ENCODE measurements at regions not wholly inside any gene's neighbourhood (a gene's known extent, or its start where the extent isn't known, plus 50 kb on each side); places are given as distances from the start of the nearest gene placed in this dataset.

- DNase-seq (ENCODE audit: low read depth) (no peak), FAIRE-seq (no peak)
Measured at GRCh38 chr5:163172540-163173338, 264.7 kb upstream of the CCNG1 start.

DNA sequence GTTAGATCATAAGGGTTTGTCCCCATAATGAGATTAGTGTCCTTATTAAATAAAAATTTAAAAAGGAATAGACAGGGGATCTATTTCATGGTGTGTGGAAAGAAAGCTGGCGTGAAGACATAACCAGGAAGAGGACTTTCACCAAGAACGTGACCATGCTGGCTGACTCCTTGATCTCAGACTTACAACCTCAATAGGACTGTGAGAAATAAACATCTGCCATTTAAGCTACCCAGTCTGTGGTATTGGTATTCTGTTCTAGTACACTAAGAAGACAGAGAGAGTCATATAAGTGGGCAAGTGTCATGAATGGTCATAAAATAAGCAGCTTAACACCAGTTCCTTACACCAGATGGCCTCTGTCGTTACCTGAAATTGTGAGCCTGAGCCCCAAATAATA lies 259.4 kb upstream of the CCNG1 start:
- no peaks in the 10 kb centered on the region for H3K36me3 ChIP-seq (ENCODE audit: control insufficient read depth, insufficient read depth, low read length)
- no peak for FAIRE-seq
- TF ChIP-seq CTCF (IDR thresholded peaks at IDR 0.05; ENCODE audit: insufficient read depth, low read length, severe bottlenecking): no peak
- no peak overlapping the region for H3K4me3 ChIP-seq (ENCODE audit: low read depth, low read length)
- no peak for DNase-seq (ENCODE audit: low read depth)
- H3K27me3 ChIP-seq (ENCODE audit: control insufficient read depth, insufficient read depth, low read length): no peaks in the 10 kb centered on the region

More at GRCh38 chr5:163172540-163173338, 264.7 kb upstream of the CCNG1 start:
- Histone ChIP-seq H3K27me3 (ENCODE audit: control insufficient read depth, insufficient read depth, low read length) (no peaks in the 10 kb centered on the region), H3K36me3 (ENCODE audit: control insufficient read depth, insufficient read depth, low read length) (no peaks in the 10 kb centered on the region), H3K4me3 (ENCODE audit: low read depth, low read length) (no peak overlapping the region)
- no peak for TF ChIP-seq CTCF (IDR thresholded peaks at IDR 0.05; ENCODE audit: insufficient read depth, low read length, severe bottlenecking)

- no peak for TF ChIP-seq CTCF (IDR thresholded peaks at IDR 0.05; ENCODE audit: insufficient read depth, low read length, severe bottlenecking)
- DNase-seq (ENCODE audit: low read depth): no peak
- H3K36me3 ChIP-seq (ENCODE audit: control insufficient read depth, insufficient read depth, low read length): no peaks in the 10 kb centered on the region
- no peak for FAIRE-seq
- no peak overlapping the region for H3K4me3 ChIP-seq (ENCODE audit: low read depth, low read length)
- no peaks in the 10 kb centered on the region for H3K27me3 ChIP-seq (ENCODE audit: control insufficient read depth, insufficient read depth, low read length)
Measured at GRCh38 chr5:163185315-163185714, 252.1 kb upstream of the CCNG1 start.

DNA sequence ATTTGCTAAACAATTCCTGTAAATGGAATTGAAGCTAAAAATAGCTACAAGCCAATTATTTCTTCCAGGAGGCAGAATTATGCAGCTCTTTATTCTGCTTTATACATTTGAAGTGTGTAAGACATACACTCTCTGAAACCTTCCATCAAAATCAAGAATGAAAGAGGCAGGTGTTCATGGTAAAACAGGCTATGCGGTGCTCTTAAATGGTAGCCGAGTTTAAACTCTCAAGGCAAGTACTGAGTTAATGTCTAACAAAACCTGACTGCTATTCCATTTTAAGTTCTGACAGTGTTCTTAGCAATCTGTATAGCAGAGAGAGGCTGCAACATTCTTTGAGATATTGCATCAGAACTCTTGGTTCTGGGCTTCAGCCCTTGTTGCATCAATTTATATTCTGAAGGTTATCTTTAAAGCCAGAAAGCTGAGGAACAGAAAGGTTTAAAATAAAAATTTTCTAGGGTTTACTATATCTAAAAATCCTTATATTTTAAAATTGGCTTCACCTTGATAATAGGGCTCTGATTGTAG lies 248.3 kb upstream of the CCNG1 start:
- no peak for TF ChIP-seq CTCF (IDR thresholded peaks at IDR 0.05; ENCODE audit: insufficient read depth, low read length, severe bottlenecking)

GRCh38 chr5:163190283-163190682 lies 247.1 kb upstream of the CCNG1 start:
- FAIRE-seq (no peak), DNase-seq (ENCODE audit: low read depth) (no peak)
- TF ChIP-seq CTCF (IDR thresholded peaks at IDR 0.05; ENCODE audit: insufficient read depth, low read length, severe bottlenecking): no peak
- Histone ChIP-seq H3K4me3 (ENCODE audit: low read depth, low read length) (no peak overlapping the region), H3K36me3 (ENCODE audit: control insufficient read depth, insufficient read depth, low read length) (no peaks in the 10 kb centered on the region), H3K27me3 (ENCODE audit: control insufficient read depth, insufficient read depth, low read length) (no peaks in the 10 kb centered on the region)

More for the DNA sequence above, 248.3 kb upstream of the CCNG1 start:
- H3K27me3 ChIP-seq (ENCODE audit: control insufficient read depth, insufficient read depth, low read length): no peaks in the 10 kb centered on the region
- no peak overlapping the region for H3K4me3 ChIP-seq (ENCODE audit: low read depth, low read length)
- H3K36me3 ChIP-seq (ENCODE audit: control insufficient read depth, insufficient read depth, low read length): no peaks in the 10 kb centered on the region
- FAIRE-seq (no peak), DNase-seq (ENCODE audit: low read depth) (no peak)
